ENCODE measurements at regions not wholly inside any gene's neighbourhood (a gene's known extent, or its start where the extent isn't known, plus 50 kb on each side); places are given as distances from the start of the nearest gene placed in this dataset.

GRCh38 chr12:113551563-113551962 is 79.9 kb upstream of the LHX5 start:
- Mint-ChIP-seq H3K4me3 (ENCODE audit: unreplicated experiment) (no peak overlapping the region), H3K4me1 (ENCODE audit: unreplicated experiment) (no peaks in the 10 kb centered on the region), H3K9me3 (ENCODE audit: unreplicated experiment) (peaks cover 6% of the 10 kb centered on the region), H3K36me3 (ENCODE audit: unreplicated experiment) (no peaks in the 10 kb centered on the region), H3K27ac (ENCODE audit: unreplicated experiment) (no peak overlapping the region), H3K27me3 (ENCODE audit: unreplicated experiment) (no peaks in the 10 kb centered on the region)
- TF ChIP-seq CTCF (IDR thresholded peaks at IDR 0.05), result no peak
- no peak for DNase-seq (ENCODE audit: extremely low spot score, unreplicated experiment)

- no peaks in the 10 kb centered on the region for H3K27me3 Mint-ChIP-seq (ENCODE audit: unreplicated experiment)
- peaks cover 6% of the 10 kb centered on the region for H3K9me3 Mint-ChIP-seq (ENCODE audit: unreplicated experiment)
- H3K4me1 Mint-ChIP-seq (ENCODE audit: unreplicated experiment), result no peaks in the 10 kb centered on the region
- H3K36me3 Mint-ChIP-seq (ENCODE audit: unreplicated experiment), result no peaks in the 10 kb centered on the region
- DNase-seq (ENCODE audit: extremely low spot score, unreplicated experiment), result no peak
- no peak overlapping the region for H3K27ac Mint-ChIP-seq (ENCODE audit: unreplicated experiment)
- no peak overlapping the region for H3K4me3 Mint-ChIP-seq (ENCODE audit: unreplicated experiment)
- TF ChIP-seq CTCF (IDR thresholded peaks at IDR 0.05), result no peak
Measured at GRCh38 chr12:113548467-113548866, 76.8 kb upstream of the LHX5 start.

GRCh38 chr12:113546916-113547863 is 75.5 kb upstream of the LHX5 start:
- no peaks in the 10 kb centered on the region for H3K36me3 Mint-ChIP-seq (ENCODE audit: unreplicated experiment)
- peaks cover 6% of the 10 kb centered on the region for H3K9me3 Mint-ChIP-seq (ENCODE audit: unreplicated experiment)
- DNase-seq (ENCODE audit: extremely low spot score, unreplicated experiment), result no peak
- no peaks in the 10 kb centered on the region for H3K27me3 Mint-ChIP-seq (ENCODE audit: unreplicated experiment)
- no peak overlapping the region for H3K27ac Mint-ChIP-seq (ENCODE audit: unreplicated experiment)
- no peaks in the 10 kb centered on the region for H3K4me1 Mint-ChIP-seq (ENCODE audit: unreplicated experiment)
- H3K4me3 Mint-ChIP-seq (ENCODE audit: unreplicated experiment), result no peak overlapping the region
- no peak for TF ChIP-seq CTCF (IDR thresholded peaks at IDR 0.05)

GRCh38 chr12:113537751-113538087 is 66.0 kb upstream of the LHX5 start:
- DNase-seq (ENCODE audit: extremely low spot score, unreplicated experiment), result no peak
- H3K4me1 Mint-ChIP-seq (ENCODE audit: unreplicated experiment), result no peaks in the 10 kb centered on the region
- no peak overlapping the region for H3K4me3 Mint-ChIP-seq (ENCODE audit: unreplicated experiment)
- no peaks in the 10 kb centered on the region for H3K27me3 Mint-ChIP-seq (ENCODE audit: unreplicated experiment)
- TF ChIP-seq CTCF (IDR thresholded peaks at IDR 0.05), result no peak
- no peaks in the 10 kb centered on the region for H3K36me3 Mint-ChIP-seq (ENCODE audit: unreplicated experiment)
- no peak overlapping the region for H3K27ac Mint-ChIP-seq (ENCODE audit: unreplicated experiment)
- peaks cover 13% of the 10 kb centered on the region for H3K9me3 Mint-ChIP-seq (ENCODE audit: unreplicated experiment)

GRCh38 chr12:113537046-113537750 is 65.5 kb upstream of the LHX5 start:
- H3K27ac Mint-ChIP-seq (ENCODE audit: unreplicated experiment), result no peak overlapping the region
- H3K4me3 Mint-ChIP-seq (ENCODE audit: unreplicated experiment), result no peak overlapping the region
- peaks cover 13% of the 10 kb centered on the region for H3K9me3 Mint-ChIP-seq (ENCODE audit: unreplicated experiment)
- no peaks in the 10 kb centered on the region for H3K27me3 Mint-ChIP-seq (ENCODE audit: unreplicated experiment)
- H3K4me1 Mint-ChIP-seq (ENCODE audit: unreplicated experiment), result no peaks in the 10 kb centered on the region
- no peak for DNase-seq (ENCODE audit: extremely low spot score, unreplicated experiment)
- TF ChIP-seq CTCF (IDR thresholded peaks at IDR 0.05), result no peak
- H3K36me3 Mint-ChIP-seq (ENCODE audit: unreplicated experiment), result no peaks in the 10 kb centered on the region

Data from osteocyte (in vitro differentiated cells).